ENCODE measurements at regions not wholly inside any gene's neighbourhood (a gene's known extent, or its start where the extent isn't known, plus 50 kb on each side); places are given as distances from the start of the nearest gene placed in this dataset.

DNA sequence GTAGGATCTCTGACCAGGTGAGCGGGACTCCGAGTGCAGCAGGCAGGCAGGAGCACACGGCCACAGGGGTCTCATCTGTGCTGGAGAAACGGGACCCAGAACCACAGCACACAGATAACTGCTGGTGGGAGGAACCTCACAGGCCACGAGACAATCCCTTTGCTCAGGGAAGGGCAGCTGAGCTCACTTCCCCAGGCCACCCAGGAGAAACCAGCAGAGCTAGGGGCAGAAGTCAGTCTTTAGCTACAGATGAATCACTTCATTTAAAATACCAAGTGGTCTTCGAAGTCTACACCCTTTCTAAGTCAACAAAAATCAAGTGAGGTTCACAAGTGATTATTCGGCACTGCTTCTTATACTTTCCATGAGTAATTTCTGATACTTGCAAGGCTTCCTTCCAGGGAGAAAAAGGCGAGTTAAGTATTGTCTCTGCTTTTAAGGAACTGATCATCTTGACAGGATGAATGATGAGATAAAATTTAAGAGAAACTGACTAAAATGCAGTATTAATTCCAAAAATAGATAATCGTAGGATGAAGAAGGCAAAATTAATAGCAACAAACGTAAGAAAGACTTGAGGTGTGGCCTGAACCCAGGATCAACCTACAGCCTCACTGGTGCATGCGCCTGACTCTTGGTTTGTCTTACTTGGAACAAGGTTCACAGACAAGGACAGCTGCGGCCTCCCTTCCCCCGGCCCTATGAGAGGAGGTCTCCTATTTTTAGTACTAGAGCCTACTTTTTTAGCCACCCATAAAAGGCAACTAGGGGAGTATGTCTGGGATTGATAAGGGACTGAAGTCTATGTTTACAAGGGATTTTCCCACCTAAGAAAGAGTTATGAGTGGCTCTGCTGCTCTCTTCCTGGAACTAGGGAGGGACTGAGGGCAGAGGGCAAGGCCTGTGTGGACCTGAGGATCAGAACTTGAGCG is 233.6 kb downstream of the TTLL2 start (continued):
- TF ChIP-seq FOXK1 (CRISPR knock-in tag; IDR thresholded peaks at IDR 0.05; ENCODE audit: borderline replicate concordance, low read depth) (peak; percentile 92), ZNF180 (CRISPR knock-in tag; IDR thresholded peaks at IDR 0.05; ENCODE audit: borderline replicate concordance, low read depth) (no peak), RXRB (CRISPR knock-in tag; IDR thresholded peaks at IDR 0.05; ENCODE audit: borderline replicate concordance) (peak; percentile 88), MAFG (CRISPR knock-in tag; IDR thresholded peaks at IDR 0.05) (no peak), ZNF331 (CRISPR knock-in tag; IDR thresholded peaks at IDR 0.05) (peak; percentile 27; the same call in 1 of the 2 replicates), MAZ (IDR thresholded peaks at IDR 0.05; ENCODE audit: borderline replicate concordance, low read depth, low read length) (0 out of 2 replicates have a peak, but pooled peaks have one; percentile 29), MAZ (CRISPR knock-in tag; IDR thresholded peaks at IDR 0.05; ENCODE audit: low read depth) (peak; percentile 47; the same call in 1 of the 2 replicates), TRIM24 (CRISPR knock-in tag; IDR thresholded peaks at IDR 0.05) (no peak), GATAD1 (CRISPR knock-in tag; IDR thresholded peaks at IDR 0.05) (0 out of 2 replicates have a peak, but pooled peaks have one; percentile 3), ZKSCAN5 (CRISPR knock-in tag; IDR thresholded peaks at IDR 0.05) (no peak), HNF4G (IDR thresholded peaks at IDR 0.05; ENCODE audit: borderline replicate concordance, low read depth, low read length) (peak; percentile 70), HNF4G (CRISPR knock-in tag; IDR thresholded peaks at IDR 0.05; ENCODE audit: borderline replicate concordance, low read depth) (peak; percentile 94; the same call in 1 of the 2 replicates), SP5 (CRISPR knock-in tag; IDR thresholded peaks at IDR 0.05; ENCODE audit: borderline replicate concordance, low read depth) (peak; percentile 70), MLLT10 (CRISPR knock-in tag; IDR thresholded peaks at IDR 0.05) (no peak), FOSL2 (CRISPR knock-in tag; IDR thresholded peaks at IDR 0.05) (peak; percentile 71), ZNF747 (CRISPR knock-in tag; IDR thresholded peaks at IDR 0.05; ENCODE audit: borderline replicate concordance) (0 out of 2 replicates have a peak, but pooled peaks have one; percentile 29), ZNF644 (CRISPR knock-in tag; IDR thresholded peaks at IDR 0.05; ENCODE audit: low read depth) (no peak; the same call in 1 of the 2 replicates), HOXA5 (CRISPR knock-in tag; IDR thresholded peaks at IDR 0.05) (peak; percentile 77; the same call in 1 of the 2 replicates)
- TF ChIP-seq, protein P1, sequence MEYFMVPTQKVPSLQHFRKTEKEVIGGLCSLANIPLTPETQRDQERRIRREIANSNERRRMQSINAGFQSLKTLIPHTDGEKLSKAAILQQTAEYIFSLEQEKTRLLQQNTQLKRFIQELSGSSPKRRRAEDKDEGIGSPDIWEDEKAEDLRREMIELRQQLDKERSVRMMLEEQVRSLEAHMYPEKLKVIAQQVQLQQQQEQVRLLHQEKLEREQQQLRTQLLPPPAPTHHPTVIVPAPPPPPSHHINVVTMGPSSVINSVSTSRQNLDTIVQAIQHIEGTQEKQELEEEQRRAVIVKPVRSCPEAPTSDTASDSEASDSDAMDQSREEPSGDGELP (IDR thresholded peaks at IDR 0.05; ENCODE audit: borderline replicate concordance, low read depth): peak; percentile 38; the same call in 1 of the 2 replicates
- TF ChIP-seq, protein P2, sequence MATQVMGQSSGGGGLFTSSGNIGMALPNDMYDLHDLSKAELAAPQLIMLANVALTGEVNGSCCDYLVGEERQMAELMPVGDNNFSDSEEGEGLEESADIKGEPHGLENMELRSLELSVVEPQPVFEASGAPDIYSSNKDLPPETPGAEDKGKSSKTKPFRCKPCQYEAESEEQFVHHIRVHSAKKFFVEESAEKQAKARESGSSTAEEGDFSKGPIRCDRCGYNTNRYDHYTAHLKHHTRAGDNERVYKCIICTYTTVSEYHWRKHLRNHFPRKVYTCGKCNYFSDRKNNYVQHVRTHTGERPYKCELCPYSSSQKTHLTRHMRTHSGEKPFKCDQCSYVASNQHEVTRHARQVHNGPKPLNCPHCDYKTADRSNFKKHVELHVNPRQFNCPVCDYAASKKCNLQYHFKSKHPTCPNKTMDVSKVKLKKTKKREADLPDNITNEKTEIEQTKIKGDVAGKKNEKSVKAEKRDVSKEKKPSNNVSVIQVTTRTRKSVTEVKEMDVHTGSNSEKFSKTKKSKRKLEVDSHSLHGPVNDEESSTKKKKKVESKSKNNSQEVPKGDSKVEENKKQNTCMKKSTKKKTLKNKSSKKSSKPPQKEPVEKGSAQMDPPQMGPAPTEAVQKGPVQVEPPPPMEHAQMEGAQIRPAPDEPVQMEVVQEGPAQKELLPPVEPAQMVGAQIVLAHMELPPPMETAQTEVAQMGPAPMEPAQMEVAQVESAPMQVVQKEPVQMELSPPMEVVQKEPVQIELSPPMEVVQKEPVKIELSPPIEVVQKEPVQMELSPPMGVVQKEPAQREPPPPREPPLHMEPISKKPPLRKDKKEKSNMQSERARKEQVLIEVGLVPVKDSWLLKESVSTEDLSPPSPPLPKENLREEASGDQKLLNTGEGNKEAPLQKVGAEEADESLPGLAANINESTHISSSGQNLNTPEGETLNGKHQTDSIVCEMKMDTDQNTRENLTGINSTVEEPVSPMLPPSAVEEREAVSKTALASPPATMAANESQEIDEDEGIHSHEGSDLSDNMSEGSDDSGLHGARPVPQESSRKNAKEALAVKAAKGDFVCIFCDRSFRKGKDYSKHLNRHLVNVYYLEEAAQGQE (IDR thresholded peaks at IDR 0.05; ENCODE audit: borderline replicate concordance in 1 of 2, low read depth in 1 of 2, low read length in 2 of 2): peak in 1 of 2 experiments; percentile 52; a peak in 1 of 4 replicates
- TF ChIP-seq, protein P3, sequence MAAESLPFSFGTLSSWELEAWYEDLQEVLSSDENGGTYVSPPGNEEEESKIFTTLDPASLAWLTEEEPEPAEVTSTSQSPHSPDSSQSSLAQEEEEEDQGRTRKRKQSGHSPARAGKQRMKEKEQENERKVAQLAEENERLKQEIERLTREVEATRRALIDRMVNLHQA (CRISPR knock-in tag; IDR thresholded peaks at IDR 0.05): no peak
- TF ChIP-seq, protein P4, sequence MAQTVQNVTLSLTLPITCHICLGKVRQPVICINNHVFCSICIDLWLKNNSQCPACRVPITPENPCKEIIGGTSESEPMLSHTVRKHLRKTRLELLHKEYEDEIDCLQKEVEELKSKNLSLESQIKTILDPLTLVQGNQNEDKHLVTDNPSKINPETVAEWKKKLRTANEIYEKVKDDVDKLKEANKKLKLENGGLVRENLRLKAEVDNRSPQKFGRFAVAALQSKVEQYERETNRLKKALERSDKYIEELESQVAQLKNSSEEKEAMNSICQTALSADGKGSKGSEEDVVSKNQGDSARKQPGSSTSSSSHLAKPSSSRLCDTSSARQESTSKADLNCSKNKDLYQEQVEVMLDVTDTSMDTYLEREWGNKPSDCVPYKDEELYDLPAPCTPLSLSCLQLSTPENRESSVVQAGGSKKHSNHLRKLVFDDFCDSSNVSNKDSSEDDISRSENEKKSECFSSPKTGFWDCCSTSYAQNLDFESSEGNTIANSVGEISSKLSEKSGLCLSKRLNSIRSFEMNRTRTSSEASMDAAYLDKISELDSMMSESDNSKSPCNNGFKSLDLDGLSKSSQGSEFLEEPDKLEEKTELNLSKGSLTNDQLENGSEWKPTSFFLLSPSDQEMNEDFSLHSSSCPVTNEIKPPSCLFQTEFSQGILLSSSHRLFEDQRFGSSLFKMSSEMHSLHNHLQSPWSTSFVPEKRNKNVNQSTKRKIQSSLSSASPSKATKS (CRISPR knock-in tag; IDR thresholded peaks at IDR 0.05): 0 out of 2 replicates have a peak, but pooled peaks have one; percentile 62
